ENCODE measurements at regions not wholly inside any gene's neighbourhood (a gene's known extent, or its start where the extent isn't known, plus 50 kb on each side); places are given as distances from the start of the nearest gene placed in this dataset.

DNA sequence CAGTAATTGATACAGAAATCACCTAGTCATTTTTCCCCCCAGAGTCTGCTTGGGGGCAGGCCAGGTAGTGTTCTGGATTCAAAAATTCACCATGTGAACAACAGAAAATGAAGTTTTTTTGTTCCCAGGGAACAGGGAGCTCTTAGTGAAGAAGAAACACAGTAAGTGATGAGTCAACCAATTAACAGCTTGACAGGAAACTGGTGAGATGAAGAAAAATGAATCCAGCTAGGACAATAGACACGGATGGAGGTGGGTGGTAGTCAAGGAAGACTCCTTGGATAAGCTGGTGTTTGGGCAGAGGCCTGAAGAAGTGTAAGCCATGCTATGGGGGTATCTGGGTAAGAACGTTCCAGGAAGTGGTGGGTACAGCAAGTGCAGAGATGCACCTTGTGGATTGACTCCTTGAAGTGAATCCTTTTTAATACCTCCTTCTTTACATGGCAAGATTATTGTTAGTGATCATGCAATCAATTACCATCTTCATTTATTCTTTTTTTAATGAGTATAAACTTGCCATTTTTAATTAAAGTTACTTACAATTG, 339.9 kb upstream of the RGMA start:
- no peak for DNase-seq (ENCODE audit: low spot score)

DNA sequence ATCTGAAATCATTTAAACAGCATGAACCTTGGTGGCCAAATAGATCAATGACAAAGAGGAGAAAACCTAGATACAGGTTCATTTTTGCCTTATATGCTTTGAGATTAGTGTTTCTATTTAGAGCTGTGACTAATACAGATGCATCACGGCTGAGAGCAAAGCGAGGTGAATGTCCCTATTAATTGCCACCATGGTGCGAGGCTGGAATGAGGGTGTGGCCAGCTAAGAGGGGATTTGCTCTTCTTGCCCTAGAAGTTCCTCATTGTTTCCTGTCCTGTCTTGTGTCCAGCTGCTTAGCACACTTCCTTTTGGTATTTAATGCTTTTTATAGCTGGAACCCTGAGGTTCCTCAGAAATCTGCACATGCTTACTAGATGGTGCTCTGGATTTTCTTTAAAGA, 339.1 kb upstream of the RGMA start:
- DNase-seq (ENCODE audit: low spot score), result peak; percentile 21

DNA sequence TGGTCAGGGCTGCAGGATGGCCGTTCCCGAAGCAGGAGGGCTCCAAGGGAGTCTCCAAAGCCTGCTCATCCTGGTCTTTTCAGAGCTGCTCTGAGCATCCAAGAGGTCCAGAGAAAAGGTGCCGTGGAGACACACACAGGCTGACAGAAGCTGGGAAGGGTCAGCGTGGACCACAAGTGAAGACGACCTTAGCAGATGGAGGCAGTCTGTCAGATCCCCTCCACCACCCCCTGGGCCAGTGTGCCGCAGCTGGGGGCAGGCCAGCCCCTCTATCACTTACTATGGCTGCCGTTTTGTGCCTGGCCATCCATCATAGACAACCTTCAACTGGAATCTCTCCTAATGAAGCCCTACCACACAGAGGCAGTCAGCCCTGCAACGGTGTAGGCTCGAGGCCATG, 335.1 kb upstream of the RGMA start:
- no peak for DNase-seq (ENCODE audit: low spot score)

DNA sequence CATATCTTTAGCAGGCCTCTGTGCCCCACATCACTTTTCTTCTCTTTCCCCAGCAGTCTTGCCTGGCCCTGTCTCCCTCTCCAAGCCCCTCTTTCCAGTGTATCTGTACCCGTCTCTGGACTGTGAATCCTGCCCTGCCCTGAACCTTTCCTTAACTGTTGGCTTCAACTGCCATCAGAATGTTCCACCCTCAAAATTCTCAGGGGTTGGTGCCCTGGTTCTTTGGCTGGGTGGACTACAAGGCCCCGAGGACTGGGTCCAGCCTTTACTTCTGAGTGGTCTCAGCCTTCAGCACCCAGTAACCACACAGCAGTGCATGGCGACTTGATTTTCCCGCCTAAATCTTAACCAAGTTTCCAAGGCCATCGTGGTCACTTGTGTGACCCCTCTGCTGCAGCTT, 333.5 kb upstream of the RGMA start:
- no peak for DNase-seq (ENCODE audit: low spot score)

DNA sequence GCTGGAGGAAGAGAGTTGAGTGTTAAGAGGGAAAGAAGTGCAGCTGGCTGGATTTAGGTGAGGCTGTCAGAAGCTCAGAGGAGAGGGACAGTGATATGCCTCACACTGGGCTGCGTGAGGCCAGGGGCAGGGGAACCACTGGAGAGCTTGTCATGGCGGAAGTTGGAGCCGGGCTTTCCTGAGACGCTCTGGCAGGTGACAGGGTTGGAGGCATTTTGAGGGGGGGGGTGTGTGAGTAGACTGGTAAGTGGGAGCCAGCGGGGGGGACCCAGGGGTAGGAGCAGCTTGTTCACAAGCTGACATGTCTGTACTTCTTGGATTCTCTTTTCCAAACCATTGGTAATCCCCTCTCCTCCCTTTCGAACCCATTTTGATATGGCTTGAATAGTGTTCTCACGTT, 331.5 kb upstream of the RGMA start:
- DNase-seq (ENCODE audit: low spot score), result no peak

DNA sequence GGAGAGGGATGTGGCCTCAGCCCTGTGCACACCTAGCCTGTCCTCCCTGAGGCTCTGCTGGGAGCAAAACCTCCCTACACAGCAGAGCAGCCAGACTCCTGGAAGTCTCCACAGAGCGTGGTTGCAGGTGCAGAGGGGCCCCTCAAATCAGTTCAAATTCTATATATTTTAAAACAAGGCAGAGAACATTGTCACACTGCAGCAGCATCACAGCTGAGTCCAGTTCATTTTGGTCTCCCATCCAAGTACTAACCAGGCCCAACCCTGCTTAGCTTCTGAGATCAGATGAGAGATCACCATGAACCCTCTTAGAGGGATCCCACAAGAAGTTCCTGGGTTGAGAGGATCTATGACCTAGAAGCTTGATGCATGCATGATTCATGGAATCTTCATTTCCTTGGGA, 331.0 kb upstream of the RGMA start:
- DNase-seq (ENCODE audit: low spot score), result peak; percentile 2

DNA sequence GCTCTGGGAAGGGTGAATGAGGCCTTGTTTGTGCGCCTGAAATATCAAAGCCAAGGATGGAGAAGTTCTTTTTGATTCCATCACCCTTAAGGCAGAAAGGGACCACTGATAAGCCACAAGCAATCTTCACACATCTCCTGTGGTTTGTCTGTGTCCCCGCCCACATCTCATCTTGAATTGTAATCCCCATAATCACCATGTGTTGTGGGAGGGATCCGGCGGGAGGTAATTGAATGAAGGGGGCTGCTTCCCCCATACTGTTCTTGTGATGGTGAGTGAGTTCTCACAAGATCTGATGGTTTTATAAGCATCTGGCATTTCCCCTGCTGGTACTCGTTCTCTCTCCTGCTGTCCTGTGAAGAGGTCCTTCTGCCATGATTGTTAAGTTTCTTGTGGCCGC, 329.6 kb upstream of the RGMA start:
- no peak for DNase-seq (ENCODE audit: low spot score)

DNA sequence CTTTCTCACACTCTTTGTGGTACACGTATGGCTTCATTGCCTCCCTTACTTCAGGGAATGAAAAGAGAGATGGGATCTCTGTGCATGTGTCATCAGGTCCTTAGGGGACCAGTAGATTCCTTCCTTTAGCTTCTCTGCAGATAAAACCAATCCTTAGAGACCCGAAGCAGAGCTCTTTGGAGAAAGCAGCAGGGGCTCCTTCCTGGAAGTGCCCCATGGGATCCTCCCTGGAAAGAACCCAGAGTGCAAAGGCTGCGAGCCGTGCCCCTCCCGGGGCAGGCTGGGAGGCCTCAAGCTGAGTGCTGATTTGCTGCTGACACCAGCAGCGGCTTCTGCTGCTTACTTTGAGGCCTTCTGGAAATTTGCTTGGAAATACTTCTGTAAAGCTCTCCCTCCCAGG, 328.6 kb upstream of the RGMA start:
- no peak for DNase-seq (ENCODE audit: low spot score)

DNA sequence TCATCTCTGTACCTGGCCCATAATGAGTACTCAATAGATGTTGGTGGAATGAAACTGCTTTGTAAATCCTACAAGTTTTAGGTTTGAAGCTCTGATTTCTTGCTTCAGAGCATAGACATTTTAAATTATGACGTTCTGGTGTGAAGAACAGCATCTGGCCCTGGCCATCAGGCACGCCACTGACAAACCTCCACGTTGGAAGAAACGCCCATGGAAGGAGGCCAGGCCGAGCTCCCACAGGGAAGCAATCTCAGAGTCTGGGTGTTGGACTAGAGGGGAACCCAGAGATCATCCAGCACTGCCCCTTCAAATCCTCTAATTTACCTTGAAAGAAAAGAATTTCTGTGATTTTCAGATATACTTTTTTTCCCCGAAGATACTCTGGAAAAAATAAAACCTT, 328.1 kb upstream of the RGMA start:
- no peak for DNase-seq (ENCODE audit: low spot score)

DNA sequence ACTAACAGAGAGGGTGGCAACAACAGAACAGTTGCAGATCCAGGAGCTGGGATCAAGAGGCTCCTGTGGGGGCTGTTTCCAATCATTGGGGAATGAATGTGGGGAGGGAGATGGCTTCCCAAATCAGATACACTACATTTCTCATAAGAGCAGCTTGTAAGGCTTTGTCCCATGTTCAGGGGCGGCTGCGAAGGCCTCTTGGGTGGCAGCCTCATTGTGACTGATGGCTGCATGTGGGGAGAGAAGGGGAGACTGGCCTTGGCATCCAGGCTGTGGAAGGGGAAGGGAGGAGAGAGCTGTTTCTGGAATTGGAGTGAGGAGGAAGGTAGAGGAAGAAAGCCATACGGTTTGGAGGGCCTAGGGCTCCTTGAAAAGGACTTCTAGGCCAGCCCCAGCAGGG, 326.6 kb upstream of the RGMA start:
- DNase-seq (ENCODE audit: low spot score), result no peak

DNA sequence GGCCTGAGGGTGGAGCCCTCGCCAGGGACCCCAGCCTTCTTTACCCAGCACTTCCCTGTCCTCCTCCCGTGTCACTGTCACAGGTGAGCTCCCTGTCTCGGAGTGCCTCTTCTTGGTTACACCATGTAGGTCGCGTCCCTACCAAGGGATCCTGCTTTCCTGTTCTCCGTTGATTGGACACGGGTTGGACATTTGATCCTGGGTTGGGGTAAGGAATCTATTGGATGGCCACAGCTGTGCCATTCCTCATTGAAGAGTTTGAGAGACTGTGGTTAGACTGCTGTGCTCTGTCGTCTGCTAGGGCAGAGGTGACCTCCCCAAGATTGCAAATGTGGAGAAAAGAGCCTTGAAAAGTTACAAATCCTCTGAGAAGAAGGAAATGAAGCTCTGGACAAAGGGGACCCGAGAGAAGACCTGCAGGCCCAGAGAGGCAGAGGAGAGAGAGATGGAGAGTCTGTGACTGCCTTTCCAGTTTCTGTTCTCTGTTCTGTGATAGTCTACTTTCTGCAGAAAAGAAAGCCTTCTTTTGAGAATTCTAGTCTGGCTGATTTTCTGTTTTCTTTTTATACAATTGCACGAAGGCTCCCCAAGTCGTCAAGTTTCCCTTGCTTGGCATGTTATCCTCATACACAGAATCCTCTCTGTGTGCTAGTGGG, 325.7 kb upstream of the RGMA start:
- DNase-seq (ENCODE audit: low spot score), result no peak

DNA sequence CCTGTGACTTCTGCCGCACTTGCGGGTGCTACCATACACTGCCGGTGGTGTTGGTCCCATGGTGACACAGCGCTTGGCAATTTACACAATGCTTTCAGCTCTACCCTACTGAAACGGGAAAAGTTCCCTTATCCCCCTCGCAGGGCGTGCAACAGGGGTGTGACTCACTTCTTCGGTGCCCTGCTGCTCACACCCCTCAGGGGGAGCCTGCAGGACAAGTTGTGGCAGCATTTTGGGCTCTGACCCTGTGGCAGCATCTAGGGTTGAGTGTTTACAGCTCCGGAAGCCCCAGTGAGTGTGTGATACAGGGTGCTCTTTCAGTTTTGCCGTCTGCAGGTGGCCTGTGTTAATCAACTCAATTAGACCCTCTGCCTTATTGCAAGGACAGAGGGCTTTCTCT, 324.7 kb upstream of the RGMA start:
- no peak for DNase-seq (ENCODE audit: low spot score)

DNA sequence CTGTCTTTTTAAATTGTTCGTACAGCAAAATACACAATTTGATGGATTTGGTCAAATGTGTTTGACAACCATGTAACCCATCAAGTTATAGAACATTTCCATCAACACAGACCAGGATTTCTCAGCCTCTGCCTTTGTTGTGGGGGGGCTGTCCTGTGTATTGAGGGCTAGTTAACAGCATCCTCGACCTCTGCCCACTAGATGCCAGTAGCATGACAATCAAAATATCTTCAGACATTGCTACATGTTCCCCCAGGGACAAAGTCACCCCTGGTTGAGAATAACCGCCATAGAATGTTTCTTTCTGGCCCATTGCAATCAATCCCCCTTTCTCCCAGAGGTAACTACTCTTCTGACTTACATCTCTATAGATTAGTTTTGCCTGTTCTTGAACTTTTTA, 310.1 kb upstream of the RGMA start:
- no peak for DNase-seq (ENCODE audit: low spot score)

DNA sequence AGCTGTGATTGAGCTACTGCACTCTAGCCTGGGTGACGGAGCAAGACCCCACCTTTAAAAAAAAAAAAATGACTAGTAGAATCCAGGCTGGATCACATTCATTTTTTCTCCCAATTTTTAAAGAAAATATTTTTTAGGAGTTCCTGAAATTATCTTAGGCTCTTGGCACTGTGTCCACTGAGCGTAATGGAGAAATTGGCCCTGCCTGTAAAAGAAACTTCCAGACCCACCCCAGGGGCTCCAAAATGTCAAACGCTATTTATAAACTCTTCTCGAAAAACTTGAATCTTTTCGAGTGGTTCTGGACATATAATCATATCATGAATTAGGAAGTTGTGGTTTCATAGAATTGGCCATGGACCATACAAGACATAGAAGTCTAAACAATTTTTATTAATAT, 300.2 kb upstream of the RGMA start:
- DNase-seq (ENCODE audit: low spot score), result no peak

DNA sequence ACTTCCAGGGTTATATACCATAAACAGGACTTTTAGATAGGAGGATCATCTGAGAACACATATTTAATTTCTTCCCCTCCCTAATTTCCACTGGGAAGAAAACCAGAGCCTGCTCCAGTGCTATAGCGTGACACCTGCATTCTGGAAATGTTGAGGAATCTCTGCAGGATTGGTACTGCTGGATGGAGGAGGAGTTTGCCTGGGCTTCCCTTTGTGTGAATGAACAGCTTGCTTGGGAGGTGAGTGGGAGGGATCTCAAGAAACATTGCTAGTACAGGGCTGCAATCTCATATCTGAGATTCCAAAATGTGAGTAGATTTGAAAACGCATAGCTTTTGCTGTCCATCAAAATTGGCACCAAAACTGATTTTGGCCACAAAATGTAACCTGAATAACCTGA, 295.9 kb upstream of the RGMA start:
- no peak for DNase-seq (ENCODE audit: low spot score)

DNA sequence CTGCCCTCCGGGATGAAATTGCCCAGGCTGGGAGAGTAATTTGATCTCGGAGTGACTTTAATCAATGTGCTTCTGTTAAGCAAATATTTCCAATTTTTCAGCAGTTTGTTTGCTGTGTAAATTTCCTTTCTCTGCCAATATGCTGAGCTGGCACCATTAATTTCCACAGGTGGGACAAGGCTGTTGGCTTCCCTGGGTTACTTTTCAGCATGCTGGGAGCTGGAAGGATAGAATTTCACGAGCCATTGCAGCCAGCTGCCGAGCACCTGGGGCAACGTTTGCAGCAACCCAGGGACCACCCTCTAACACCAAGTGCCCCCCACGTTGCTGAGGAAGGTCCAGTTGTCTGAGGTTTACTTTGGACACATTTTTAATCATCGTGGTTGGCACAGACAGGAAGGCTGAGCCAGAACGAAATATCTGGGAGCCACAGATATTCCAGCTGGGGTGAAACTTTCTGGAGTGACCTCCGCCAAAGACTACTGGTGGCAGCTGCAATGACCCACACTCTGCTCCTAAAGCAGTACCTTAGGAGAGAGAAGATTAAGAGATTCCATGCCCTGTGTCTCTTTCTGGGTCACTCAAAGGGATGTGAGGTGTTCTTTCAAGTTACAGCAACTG, 293.3 kb upstream of the RGMA start:
- no peak for DNase-seq (ENCODE audit: low spot score)

DNA sequence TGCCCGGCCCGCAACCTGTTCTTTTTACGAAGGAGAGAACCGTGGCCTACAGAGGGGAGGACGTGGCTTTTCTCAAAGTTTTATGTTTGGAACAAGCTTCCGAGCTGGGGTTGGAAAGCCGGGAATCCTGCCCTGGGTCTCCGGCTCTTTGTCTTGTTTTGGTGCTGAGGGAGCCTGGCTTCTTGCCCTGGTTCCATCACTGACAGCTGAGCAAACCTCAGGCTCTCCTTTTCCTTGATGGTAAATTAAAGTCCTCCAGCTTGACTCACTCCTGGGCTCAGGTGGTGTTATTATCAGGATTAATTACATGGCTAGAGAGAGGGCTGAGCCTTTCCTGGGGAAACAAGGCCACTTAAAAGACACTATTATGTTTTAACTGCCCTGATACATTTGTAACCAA, 289.5 kb upstream of the RGMA start:
- no peak for DNase-seq (ENCODE audit: low spot score)

DNA sequence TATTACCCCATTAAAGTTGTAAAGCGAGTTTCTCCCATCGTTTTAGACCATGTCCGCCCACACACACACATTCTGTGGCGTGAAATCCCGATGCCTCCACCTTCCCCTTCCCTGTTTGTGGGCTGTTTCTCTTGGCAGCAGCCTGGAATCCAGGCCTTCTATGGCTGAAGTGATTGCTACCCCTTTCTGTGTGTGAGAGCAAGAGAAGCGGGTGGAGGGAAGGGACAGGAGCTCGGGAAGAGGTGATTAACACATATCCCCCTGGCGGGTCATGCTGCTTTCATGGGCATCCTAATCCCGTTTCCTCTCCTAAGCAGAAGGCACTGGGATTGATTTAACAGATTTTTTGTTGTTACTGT, 283.8 kb upstream of the RGMA start:
- DNase-seq (ENCODE audit: low spot score), result no peak

DNA sequence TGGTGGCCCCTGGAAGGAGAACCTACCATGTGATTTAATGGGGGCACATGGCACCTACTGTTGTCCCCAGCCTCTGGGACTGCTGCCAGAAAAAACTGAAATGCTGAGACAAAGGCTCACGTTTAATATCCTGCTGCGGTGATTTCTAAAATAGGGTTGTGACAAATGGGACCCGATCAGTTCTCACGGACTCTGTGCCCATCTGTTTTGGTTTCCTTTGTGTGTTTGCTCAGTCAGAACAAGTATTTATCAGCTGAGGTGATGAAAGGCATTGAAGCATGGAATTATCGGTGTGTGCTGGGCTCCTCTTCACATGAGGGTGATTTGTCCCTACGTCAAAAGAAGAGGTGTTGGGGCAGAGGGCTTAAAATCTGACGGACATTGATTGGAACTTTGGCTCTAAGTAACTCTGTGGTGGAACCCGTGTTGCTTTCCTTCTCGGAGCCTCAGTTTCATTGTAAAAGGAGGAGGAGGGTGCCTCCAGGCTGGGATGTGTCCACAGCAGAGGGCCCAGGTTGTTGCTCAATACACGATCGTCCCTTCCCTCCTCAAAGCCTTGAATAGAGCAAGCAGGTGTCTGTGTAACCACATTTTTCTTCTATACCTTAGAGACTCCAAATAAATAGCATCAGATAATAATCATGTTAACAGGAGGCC, 283.3 kb upstream of the RGMA start:
- no peak for DNase-seq (ENCODE audit: low spot score)

DNA sequence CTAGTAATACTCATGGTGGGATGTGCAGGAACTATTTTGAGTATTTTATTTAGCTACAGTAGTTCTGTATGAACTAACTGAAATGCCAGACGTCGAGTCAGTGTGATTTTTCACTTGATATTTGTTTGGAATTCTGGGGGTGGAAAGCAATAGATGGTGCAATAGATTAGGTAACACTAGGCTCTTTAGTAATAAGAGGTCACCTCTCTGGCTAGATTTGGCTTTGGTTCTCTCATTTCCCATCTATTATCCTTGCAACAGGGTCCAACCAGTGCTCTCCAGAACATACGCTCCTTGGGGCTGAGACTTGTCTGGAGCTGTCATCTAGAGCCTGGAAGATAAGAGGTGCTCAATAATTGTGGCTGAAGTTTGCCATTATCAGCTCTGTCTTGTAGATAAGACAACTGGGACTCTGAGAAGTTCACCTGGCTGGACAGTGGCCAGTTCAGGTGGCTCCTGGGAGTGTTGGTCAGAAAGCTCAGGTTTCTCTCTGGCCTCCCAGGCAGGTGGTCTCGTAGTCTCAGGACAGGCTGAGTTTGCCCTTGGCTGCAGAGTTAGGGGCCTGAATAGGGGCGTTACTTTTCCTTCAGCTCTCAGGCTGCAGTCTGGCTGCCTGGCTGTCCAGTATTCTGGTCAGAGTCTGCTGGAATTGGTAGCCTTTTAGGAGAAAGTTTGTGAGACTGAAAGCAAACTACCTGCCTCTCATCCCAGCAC, 277.5 kb upstream of the RGMA start:
- no peak for DNase-seq (ENCODE audit: low spot score)

DNA sequence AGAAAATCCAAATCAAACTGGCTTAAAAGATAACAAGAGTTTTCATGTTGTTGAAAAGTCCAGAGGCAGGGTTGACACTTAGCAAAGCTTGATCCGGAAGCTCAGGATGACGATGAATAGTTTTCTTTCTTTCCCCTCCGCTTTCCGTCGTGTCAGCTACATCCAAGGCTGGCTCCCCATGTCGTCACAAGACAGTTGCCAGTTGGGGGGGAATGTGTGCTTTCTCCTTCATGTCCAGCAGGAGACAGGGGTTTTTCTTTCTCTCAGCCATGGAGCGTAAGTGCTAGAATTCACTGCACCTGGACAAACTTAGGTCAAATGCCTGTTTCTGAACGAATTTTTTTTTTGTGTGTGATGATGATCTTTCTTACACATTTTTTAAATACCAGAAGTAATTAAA, 273.8 kb upstream of the RGMA start:
- no peak for DNase-seq (ENCODE audit: low spot score)

DNA sequence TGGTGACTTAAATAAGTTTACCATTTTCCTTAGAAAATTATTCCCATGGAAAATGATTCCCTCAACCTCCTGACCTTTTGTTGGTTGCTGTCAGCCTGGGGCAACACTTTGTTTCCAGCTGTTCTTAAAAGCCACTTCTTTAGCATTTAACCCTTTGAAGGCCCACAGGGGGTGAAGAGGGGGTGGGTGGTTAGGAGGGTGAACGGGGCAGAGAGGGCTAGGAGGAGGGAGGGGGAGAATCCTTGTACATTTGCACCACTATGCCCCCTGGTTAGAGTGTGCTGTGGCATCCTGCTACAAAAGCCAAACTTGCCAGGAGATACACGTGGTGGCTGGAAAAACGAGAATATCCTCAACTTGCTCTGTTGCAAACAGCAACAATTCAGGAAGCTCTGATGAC, 273.2 kb upstream of the RGMA start:
- no peak for DNase-seq (ENCODE audit: low spot score)

DNA sequence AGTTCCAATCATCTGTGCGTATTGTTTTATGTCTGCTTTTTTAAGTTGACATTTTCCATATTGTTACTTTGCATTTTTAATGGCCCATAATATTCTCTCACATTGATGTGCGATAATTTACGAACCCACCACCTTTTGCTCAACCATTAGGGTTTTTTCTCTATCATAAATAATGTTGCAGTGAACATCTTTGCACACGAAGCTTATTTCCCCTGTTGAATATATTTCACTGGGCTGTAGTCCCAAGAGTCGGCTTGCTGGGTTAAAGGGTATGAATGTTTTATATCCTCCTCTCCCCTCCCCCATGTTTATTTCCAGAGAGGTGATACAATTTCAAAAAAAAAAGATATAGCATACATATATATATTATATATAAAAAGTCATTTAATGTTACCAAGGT, 272.7 kb upstream of the RGMA start:
- no peak for DNase-seq (ENCODE audit: low spot score)

Measured in RKO (cell line).